Stimulated activated CD8-positive, alpha-beta memory T cell treated with anti-CD3 and anti-CD28 coated beads, Interleukin-12 subunit alpha, Interleukin-12 subunit beta, amount 100 ng/mL, for 1 hour (primary cell): ENCODE measurements at regions not wholly inside any gene's neighbourhood (a gene's known extent, or its start where the extent isn't known, plus 50 kb on each side); places are given as distances from the start of the nearest gene placed in this dataset.

Source experiments
- DNase-seq: peaks from one replicate; pipeline ENCODE4 v3.0.0-alpha.2; 2020; ENCODE audit warnings: low read depth

DNA sequence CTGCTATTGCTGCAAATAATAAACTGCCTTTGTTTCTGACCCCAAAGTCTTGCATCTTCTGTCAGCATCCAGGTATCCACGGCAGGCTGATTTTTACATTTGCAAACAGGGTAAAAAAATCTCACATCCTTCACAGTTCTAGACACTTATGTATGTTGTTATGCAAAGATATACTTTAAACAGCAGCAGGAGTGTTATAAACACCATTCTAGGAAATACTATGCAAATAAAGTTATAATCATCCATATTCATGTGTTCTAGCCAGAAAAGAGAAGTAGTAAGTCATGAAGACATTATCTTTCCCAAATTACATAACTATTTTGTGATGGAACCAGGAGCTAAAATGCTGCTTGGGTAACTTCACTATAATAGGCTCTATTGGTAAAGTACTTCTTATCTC, 534.2 kb downstream of the LTN1 start:
- DNase-seq, result no peak

GRCh38 chr21:28455253-28455600, 537.5 kb downstream of the LTN1 start:
- no peak for DNase-seq

- DNase-seq, result no peak
Observed at GRCh38 chr21:28454564-28455252, 538.0 kb downstream of the LTN1 start.

DNA sequence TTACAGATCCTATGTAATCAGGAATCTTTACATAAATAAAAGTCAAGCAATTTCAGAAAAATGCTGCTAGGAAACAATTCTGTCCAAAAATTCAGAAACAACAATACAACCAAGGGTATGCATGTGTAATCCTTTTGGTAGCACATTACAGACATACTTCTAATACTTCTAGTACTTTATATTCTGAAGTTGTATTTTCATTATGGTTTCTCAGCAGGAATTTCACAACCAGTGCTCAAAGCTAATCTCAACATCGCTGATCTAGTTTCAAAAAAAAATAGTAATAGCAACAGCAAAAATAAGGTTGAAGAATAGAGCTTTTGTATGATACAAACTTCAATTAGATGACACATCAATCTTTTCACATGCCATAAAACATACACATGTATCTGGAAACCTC, 545.2 kb downstream of the LTN1 start:
- no peak for DNase-seq

GRCh38 chr21:28445141-28445830, 547.4 kb downstream of the LTN1 start:
- no peak for DNase-seq

- no peak for DNase-seq
Observed at GRCh38 chr21:28444557-28444956, 548.1 kb downstream of the LTN1 start.

DNA sequence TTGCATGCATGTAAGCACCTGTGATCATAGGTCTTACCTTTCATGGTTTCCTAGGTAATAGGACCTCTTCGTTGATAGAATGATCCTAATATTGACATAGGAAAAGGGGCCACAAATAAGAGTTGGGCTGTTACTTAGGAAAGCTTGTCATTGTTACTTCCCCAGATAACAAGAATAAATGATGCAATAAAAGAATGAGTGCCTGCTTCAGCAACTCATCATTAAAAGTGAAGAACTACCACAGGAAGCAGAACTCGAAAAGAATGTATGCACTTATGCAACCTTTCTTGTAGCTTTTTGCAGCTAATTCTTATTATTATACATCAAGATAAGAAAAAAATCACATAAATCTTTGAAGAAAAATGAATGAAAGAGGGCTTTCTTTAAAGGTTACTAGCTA, 548.6 kb downstream of the LTN1 start:
- no peak for DNase-seq

- no peak for DNase-seq
Observed at GRCh38 chr21:28442624-28443023, 550.1 kb downstream of the LTN1 start.

GRCh38 chr21:28442085-28442484, 550.6 kb downstream of the LTN1 start:
- no peak for DNase-seq

DNA sequence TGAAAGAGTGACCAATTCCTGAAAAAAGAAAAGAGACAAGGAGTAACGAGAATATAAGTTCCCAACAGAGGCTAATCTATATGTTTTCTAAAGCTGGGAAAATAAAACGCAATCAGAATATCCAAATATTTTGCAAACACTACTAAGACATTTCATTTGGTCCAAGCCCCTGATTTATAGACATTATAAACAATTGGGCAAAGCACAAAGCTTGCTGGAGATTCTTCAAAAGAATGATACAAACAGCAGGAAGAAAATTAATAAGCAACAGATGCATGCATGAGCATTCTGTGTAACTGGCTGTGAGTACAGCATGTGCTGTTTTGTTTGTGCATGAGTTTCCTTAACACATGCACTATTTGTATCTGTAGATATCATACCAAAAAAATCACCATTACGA, 552.9 kb downstream of the LTN1 start:
- no peak for DNase-seq

DNA sequence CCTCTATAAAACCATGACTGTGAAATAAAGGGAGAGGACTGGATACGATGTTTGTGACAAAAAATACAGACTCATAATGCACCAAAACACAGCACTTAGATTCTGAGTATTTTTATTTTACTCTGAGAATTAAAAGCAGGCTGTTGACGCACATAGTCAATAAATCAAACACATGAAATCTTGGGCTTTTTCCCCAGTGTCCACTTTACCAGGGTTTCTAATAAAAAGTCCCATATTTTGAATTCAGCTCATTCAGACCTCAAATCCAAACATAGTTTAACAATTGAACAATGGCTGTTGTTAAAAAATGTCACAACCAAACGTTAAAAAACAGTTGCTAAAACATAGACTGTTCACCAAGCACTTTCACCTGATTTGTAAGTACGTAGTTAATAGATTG, 553.4 kb downstream of the LTN1 start:
- no peak for DNase-seq

GRCh38 chr21:28437061-28437460, 555.6 kb downstream of the LTN1 start:
- DNase-seq, result no peak

GRCh38 chr21:28436286-28436932, 556.3 kb downstream of the LTN1 start:
- no peak for DNase-seq

GRCh38 chr21:28431527-28432200, 561.0 kb downstream of the LTN1 start:
- no peak for DNase-seq

DNA sequence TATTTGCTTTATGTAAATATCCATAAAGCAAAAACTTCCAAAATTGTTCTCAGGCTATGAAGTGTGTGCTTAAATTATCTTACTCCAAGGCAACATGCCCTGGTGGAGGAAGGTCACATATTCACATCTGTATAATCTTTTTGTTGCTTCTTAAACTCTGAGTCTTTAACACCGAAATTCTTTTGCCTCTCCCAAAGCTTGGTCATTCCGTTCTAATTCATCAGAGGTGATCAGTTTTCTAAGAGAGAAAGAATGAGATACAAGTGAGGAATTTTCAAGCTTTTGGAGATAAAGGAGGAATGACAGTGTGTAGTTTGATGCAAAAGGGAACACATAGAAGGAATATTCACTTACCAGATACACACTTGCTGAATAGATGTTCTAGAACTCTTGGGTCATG, 561.7 kb downstream of the LTN1 start:
- DNase-seq, result no peak

DNA sequence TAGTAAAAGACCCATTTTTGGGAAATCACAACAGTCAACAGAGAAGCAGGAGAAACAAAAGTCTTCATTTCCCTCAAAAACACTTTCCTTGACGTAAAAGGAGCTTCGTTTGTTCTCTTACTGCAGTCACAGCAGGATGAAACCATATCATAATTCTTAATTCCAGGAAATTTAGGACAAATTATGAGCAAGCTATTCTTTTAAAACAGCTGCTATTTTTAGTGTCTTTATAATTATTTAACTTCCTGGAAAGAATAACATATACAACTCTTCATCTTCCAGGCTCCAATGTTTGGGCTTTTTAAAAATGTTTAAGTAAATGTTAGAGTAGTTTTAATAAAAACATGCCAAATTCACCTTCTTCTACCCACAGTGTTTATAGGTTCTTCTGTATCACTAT, 563.5 kb downstream of the LTN1 start:
- no peak for DNase-seq

GRCh38 chr21:28427394-28428022, 565.2 kb downstream of the LTN1 start:
- no peak for DNase-seq

GRCh38 chr21:28426545-28426944, 566.1 kb downstream of the LTN1 start:
- no peak for DNase-seq

DNA sequence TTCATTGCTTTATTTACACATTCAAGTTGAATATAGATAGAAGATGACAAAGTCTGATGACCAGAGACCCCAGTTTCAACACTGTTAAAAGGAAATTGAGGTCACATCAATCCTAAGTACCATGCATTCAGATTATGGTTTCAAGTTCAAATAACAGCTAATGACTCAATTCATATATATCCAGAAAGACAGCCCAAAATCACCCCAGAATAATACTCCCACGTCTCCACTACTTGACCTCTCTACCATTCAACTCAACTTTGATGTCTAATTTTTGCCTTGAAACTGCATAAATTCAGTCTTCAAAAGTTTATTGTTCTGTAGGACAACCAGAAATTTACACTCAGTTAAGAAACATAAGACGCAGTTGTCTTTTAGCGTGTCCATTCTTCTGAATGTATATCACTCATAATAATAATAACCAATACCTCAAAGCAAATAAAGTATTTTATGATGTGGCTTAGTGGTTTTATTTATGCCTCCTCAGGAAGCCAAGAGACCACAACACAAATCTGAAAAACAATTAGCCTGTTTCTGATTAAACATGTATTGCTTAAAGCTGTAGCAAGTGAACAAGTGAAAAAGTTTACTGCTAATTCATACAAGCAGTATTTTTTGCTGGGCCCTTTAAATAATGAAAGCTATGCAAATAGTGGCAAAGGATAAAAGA, 569.0 kb downstream of the LTN1 start:
- DNase-seq, result no peak

DNA sequence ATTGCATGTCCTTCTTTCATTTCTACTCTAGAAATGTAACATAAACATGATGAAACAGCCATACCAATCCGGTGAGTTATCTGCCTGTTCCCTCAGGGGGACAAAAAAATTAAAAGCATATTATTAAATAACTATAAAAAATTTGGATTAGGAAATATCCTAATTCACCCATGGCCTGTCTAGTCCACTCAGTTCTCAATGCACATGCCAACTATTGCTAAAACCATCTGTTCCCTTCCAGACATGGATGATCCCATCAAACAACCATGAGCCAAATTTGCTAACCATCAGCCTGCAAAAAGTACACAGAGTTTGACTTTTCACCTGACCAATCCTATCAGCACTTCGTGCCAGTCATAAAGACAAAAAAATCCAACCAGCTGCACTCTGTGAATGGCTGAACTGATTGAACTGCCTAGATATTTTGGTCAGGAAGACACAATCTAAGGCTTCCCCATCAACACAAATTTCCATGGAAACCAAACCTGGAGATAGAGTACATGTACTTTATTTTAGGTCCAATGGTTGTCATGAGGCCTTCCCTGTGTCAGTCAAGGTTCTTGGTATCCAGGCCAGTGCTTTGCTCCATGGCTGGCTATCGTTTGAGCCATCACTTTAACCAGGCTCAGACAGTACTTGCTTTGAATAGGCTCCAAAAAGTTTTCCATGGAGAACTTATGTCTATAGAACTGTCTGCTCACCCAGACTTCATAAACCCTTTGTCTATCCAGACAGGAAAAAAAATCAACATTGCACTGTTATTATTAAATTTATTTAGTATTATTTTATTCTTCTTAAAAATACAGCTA, 570.8 kb downstream of the LTN1 start:
- DNase-seq, result no peak

- no peak for DNase-seq
Observed at GRCh38 chr21:28419811-28420210, 572.9 kb downstream of the LTN1 start.
